ENCODE measurements at regions not wholly inside any gene's neighbourhood (a gene's known extent, or its start where the extent isn't known, plus 50 kb on each side); places are given as distances from the start of the nearest gene placed in this dataset.

DNA sequence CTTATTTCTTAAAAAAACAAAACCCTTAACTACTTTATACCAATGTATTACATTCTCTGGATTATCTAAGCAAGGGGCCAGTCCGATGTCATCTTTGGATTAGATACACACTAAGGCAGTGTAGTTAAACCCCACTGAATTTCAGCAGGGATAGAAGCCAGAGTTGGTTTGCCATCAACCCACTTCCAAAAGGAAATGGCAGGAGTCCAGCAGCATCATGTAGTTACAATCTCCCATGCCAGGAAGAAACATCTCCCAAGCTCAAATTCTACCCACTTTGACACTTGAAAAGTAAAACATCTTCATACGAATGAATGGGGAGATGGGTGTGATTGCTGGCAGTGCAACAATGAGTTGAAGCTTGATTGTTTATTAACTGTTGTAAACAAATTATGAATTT is 203.5 kb upstream of the PLXNC1 start:
- no peaks in the 10 kb centered on the region for H3K4me1 Mint-ChIP-seq (ENCODE audit: low read depth, unreplicated experiment)
- no peak for DNase-seq
- H3K4me3 Mint-ChIP-seq (ENCODE audit: unreplicated experiment), result no peak overlapping the region
- no peak overlapping the region for H3K27ac Mint-ChIP-seq (ENCODE audit: unreplicated experiment)
- peaks cover 2% of the 10 kb centered on the region for H3K9me3 Mint-ChIP-seq (ENCODE audit: unreplicated experiment)
- TF ChIP-seq, protein P1, sequence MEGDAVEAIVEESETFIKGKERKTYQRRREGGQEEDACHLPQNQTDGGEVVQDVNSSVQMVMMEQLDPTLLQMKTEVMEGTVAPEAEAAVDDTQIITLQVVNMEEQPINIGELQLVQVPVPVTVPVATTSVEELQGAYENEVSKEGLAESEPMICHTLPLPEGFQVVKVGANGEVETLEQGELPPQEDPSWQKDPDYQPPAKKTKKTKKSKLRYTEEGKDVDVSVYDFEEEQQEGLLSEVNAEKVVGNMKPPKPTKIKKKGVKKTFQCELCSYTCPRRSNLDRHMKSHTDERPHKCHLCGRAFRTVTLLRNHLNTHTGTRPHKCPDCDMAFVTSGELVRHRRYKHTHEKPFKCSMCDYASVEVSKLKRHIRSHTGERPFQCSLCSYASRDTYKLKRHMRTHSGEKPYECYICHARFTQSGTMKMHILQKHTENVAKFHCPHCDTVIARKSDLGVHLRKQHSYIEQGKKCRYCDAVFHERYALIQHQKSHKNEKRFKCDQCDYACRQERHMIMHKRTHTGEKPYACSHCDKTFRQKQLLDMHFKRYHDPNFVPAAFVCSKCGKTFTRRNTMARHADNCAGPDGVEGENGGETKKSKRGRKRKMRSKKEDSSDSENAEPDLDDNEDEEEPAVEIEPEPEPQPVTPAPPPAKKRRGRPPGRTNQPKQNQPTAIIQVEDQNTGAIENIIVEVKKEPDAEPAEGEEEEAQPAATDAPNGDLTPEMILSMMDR (IDR thresholded peaks at IDR 0.05; ENCODE audit: partially characterized antibody, unreplicated experiment), result no peak
- H3K27me3 Mint-ChIP-seq (ENCODE audit: unreplicated experiment), result peaks cover 3% of the 10 kb centered on the region
- peaks cover 5% of the 10 kb centered on the region for H3K36me3 Mint-ChIP-seq (ENCODE audit: unreplicated experiment)

DNA sequence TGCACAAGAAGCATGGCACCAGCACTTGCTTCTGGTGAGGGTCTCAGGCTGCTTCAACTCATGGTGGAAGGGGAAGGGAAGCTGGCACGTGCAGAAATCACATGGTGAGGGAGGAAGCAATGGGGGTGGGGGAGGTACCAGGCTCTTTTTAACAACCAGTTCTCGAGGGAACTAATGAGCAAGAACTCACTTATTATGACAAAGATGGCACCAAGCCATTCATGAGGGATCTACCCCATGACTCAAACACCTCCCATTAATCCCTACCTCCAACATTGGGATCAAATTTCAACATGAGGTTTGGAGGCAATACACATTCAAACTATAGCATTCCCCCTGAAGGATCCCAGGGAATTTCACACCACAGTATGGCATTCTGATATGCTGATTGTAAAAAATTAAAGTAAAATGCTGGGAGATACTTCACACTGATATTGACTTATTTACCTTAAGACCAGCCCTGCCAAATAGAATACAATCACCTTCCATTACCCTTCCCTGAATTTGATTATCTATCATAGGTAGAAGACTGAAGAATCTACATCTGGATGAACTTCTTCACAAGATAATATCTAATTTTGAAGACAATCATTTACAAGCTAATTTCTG is 201.7 kb upstream of the PLXNC1 start:
- TF ChIP-seq, protein P1 (IDR thresholded peaks at IDR 0.05; ENCODE audit: partially characterized antibody, unreplicated experiment), result no peak
- H3K4me1 Mint-ChIP-seq (ENCODE audit: low read depth, unreplicated experiment), result no peaks in the 10 kb centered on the region
- no peak overlapping the region for H3K4me3 Mint-ChIP-seq (ENCODE audit: unreplicated experiment)
- no peak overlapping the region for H3K27ac Mint-ChIP-seq (ENCODE audit: unreplicated experiment)
- no peaks in the 10 kb centered on the region for H3K9me3 Mint-ChIP-seq (ENCODE audit: unreplicated experiment)
- no peak for DNase-seq
- peaks cover 3% of the 10 kb centered on the region for H3K27me3 Mint-ChIP-seq (ENCODE audit: unreplicated experiment)
- H3K36me3 Mint-ChIP-seq (ENCODE audit: unreplicated experiment), result no peaks in the 10 kb centered on the region

DNA sequence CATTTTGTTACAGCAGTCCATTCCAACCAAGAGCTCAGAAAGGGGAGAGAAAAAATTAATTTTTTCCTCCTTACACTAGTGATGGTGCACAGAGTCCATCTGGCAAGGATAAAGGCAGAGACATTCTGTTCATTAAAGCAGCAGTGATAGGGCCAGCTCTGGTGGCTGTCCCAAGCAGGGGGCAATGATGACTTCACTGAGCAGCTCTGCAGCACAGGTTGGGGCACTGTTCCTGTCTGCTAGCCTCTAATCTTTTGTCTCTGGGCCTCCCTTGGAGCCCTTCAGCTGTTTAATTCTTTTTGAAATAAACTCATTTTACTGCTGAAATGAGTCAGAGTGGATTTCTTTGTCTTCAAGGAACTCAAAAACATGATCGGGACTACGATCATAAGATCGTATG is 200.9 kb upstream of the PLXNC1 start:
- TF ChIP-seq, protein P1 (IDR thresholded peaks at IDR 0.05; ENCODE audit: partially characterized antibody, unreplicated experiment), result no peak
- Mint-ChIP-seq H3K36me3 (ENCODE audit: unreplicated experiment) (no peaks in the 10 kb centered on the region), H3K27ac (ENCODE audit: unreplicated experiment) (no peak overlapping the region), H3K4me3 (ENCODE audit: unreplicated experiment) (no peak overlapping the region), H3K9me3 (ENCODE audit: unreplicated experiment) (no peaks in the 10 kb centered on the region), H3K27me3 (ENCODE audit: unreplicated experiment) (no peaks in the 10 kb centered on the region), H3K4me1 (ENCODE audit: low read depth, unreplicated experiment) (no peaks in the 10 kb centered on the region)
- no peak for DNase-seq

DNA sequence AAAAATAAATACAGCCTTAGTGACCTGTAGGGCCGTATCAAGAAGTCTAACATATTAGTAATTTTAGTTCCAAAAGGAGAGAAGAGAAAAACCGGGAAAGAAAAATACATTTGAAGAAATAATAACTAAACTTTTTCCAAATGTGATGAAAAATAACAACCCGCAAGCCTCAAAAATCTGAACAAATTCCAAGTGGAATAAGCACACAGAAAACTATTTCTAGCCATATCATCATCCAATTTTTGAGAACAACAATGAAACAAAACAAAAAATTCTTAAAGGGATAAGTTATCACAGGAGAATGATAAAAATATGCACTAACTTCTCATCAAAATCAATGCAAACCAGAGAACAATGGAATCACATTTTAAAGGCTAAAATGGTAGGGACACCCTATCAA is 198.1 kb upstream of the PLXNC1 start:
- TF ChIP-seq, protein P1 (IDR thresholded peaks at IDR 0.05; ENCODE audit: partially characterized antibody, unreplicated experiment), result no peak
- Mint-ChIP-seq H3K4me3 (ENCODE audit: unreplicated experiment) (no peak overlapping the region), H3K27me3 (ENCODE audit: unreplicated experiment) (no peaks in the 10 kb centered on the region), H3K36me3 (ENCODE audit: unreplicated experiment) (no peaks in the 10 kb centered on the region), H3K27ac (ENCODE audit: unreplicated experiment) (no peak overlapping the region), H3K9me3 (ENCODE audit: unreplicated experiment) (no peaks in the 10 kb centered on the region), H3K4me1 (ENCODE audit: low read depth, unreplicated experiment) (no peaks in the 10 kb centered on the region)
- no peak for DNase-seq

DNA sequence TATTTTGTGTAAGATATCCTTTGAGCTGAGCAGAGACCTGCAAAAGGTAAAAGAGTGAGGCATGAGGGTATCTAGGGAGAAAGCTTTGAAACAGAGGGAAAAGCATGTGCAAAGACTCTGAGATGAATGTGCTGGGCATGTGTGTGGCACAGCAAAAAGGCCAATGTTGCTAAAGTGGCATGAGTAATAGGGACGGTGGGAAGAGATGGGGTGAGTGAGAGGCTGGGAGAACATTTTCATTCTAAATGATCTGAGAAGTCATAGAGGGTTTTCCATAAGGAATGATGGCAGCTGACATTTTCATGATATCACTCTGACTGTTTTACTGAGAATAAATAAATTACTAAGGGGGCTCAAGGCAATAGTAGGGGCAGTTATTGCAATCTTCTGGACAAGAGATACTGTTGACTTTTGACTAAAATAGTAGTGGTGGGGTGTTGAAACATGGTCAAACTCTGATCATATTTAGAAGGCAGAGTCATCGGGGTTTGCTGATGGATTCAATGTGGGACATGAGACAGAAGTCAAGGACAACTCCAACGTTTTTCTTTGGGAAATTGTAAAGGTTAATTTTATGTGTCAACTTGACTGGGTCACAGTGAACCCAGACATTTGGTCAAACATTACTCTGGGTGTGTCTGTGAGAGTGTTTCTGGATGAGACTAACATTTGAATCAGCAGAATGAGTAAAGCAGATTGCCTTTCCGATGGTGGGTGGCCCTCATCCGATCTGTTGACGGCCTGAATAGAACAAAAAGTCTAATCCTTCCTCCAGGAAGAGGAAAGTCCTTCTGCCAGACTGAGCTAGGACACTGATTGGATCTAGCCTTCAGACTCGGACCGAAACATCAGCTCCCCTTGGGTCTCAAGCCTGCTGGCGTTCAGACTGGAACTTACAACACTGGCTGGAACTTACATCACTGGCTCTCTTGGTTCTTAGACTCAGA is 193.9 kb upstream of the PLXNC1 start:
- Mint-ChIP-seq H3K36me3 (ENCODE audit: unreplicated experiment) (peaks cover 8% of the 10 kb centered on the region), H3K9me3 (ENCODE audit: unreplicated experiment) (no peaks in the 10 kb centered on the region), H3K4me3 (ENCODE audit: unreplicated experiment) (no peak overlapping the region), H3K27me3 (ENCODE audit: unreplicated experiment) (peaks cover 3% of the 10 kb centered on the region), H3K4me1 (ENCODE audit: low read depth, unreplicated experiment) (no peaks in the 10 kb centered on the region), H3K27ac (ENCODE audit: unreplicated experiment) (no peak overlapping the region)
- DNase-seq, result no peak
- TF ChIP-seq, protein P1 (IDR thresholded peaks at IDR 0.05; ENCODE audit: partially characterized antibody, unreplicated experiment), result no peak

Measured in glutamatergic neuron (in vitro differentiated cells).